NCI-H2029 (cell line): ENCODE measurements at regions not wholly inside any gene's neighbourhood (a gene's known extent, or its start where the extent isn't known, plus 50 kb on each side); places are given as distances from the start of the nearest gene placed in this dataset.
"Not testable (repeated sequence)": the region's sequence is repeated elsewhere in the genome, so short reads cannot be mapped to it uniquely, and the experiment has no call there.

Experiments used
- DNase-seq: peaks from one replicate; lab custom pipeline; 2025; lab: John Stamatoyannopoulos, UW

GRCh38 chr7:126177782-126178181 is 1075.0 kb downstream of the GRM8 start:
- no peak for DNase-seq

- DNase-seq, result no peak
Observed at GRCh38 chr7:126166645-126167044, 1086.1 kb downstream of the GRM8 start.

- no peak for DNase-seq
Observed at GRCh38 chr7:126163647-126164046, 1089.1 kb downstream of the GRM8 start.

GRCh38 chr7:126157391-126157790 is 1095.3 kb downstream of the GRM8 start:
- DNase-seq, result no peak

GRCh38 chr7:126150278-126150958 is 1102.3 kb downstream of the GRM8 start:
- DNase-seq, result no peak

GRCh38 chr7:126140858-126141466 is 1111.8 kb downstream of the GRM8 start:
- DNase-seq, result no peak

GRCh38 chr7:126119981-126120380 is 1132.8 kb downstream of the GRM8 start:
- no peak for DNase-seq

- DNase-seq, result no peak
Observed at GRCh38 chr7:126103582-126103981, 1149.2 kb downstream of the GRM8 start.

- DNase-seq, result no peak
Observed at GRCh38 chr7:126083014-126083413, 1153.4 kb upstream of the POT1 start.

- DNase-seq, result no peak
Observed at GRCh38 chr7:126079581-126079980, 1150.0 kb upstream of the POT1 start.

- no peak for DNase-seq
Observed at GRCh38 chr7:126079151-126079550, 1149.5 kb upstream of the POT1 start.

- no peak for DNase-seq
Observed at GRCh38 chr7:126065766-126066165, 1136.1 kb upstream of the POT1 start.

GRCh38 chr7:126057979-126058378 is 1128.4 kb upstream of the POT1 start:
- DNase-seq, result no peak

GRCh38 chr7:126056613-126057012 is 1127.0 kb upstream of the POT1 start:
- not testable (repeated sequence) for DNase-seq

- no peak for DNase-seq
Observed at GRCh38 chr7:126052229-126052628, 1122.6 kb upstream of the POT1 start.

- DNase-seq, result no peak
Observed at GRCh38 chr7:126044662-126045061, 1115.0 kb upstream of the POT1 start.

- DNase-seq, result no peak
Observed at GRCh38 chr7:126041472-126041871, 1111.8 kb upstream of the POT1 start.

GRCh38 chr7:126040114-126041045 is 1110.8 kb upstream of the POT1 start:
- no peak for DNase-seq

- no peak for DNase-seq
Observed at GRCh38 chr7:126026421-126027088, 1096.9 kb upstream of the POT1 start.

- no peak for DNase-seq
Observed at GRCh38 chr7:126022452-126022851, 1092.8 kb upstream of the POT1 start.

- DNase-seq, result no peak
Observed at GRCh38 chr7:126016722-126017121, 1087.1 kb upstream of the POT1 start.

- DNase-seq, result no peak
Observed at GRCh38 chr7:126005064-126005463, 1075.4 kb upstream of the POT1 start.
